Activated B cell treated with CpG ODN at 0.5 μM for 24 hours (primary cell): ENCODE measurements at regions not wholly inside any gene's neighbourhood (a gene's known extent, or its start where the extent isn't known, plus 50 kb on each side); places are given as distances from the start of the nearest gene placed in this dataset.
"Not testable (repeated sequence)": the region's sequence is repeated elsewhere in the genome, so short reads cannot be mapped to it uniquely, and the experiment has no call there.

Experiments used
- ATAC-seq: fragments of 200-7000 bp; cut with Tn5 transposase; one replicate; pipeline ENCODE4 v1.10.0; 2021; ENCODE audit warnings: low read depth, mild to moderate bottlenecking, moderate library complexity
- CTCF ChIA-PET: fragments of 350-600 bp; sonication (Branson Sonifier 250); formaldehyde crosslinking; loops from one replicate; lab custom pipeline; 2021; ENCODE audit warnings: antibody characterized with exemption; lab: Charles Lee
- POLR2A ChIA-PET: fragments of 350-600 bp; sonication (Branson Sonifier 250); formaldehyde crosslinking; loops from one replicate; lab custom pipeline; 2021; ENCODE audit warnings: antibody characterized with exemption; lab: Charles Lee
- DNase-seq: peaks from one replicate; pipeline ENCODE4 v3.0.0; 2022
- H3K27ac Mint-ChIP-seq: one replicate; pipeline ENCODE4 v1.8.0; 2020; ENCODE audit warnings: mixed read lengths
- H3K27me3 Mint-ChIP-seq: one replicate; pipeline ENCODE4 v1.8.0; 2021; ENCODE audit warnings: mixed read lengths
- H3K36me3 Mint-ChIP-seq: one replicate; pipeline ENCODE4 v1.8.0; 2021; ENCODE audit warnings: low read depth, mixed read lengths
- H3K4me1 Mint-ChIP-seq: one replicate; pipeline ENCODE4 v1.8.0; 2021; ENCODE audit warnings: mixed read lengths
- H3K4me3 Mint-ChIP-seq: one replicate; pipeline ENCODE4 v1.8.0; 2020; ENCODE audit warnings: mild to moderate bottlenecking, mixed read lengths
- H3K9me3 Mint-ChIP-seq: one replicate; pipeline ENCODE4 v1.8.0; 2020; ENCODE audit warnings: mixed read lengths
- intact Hi-C: fragments of 100-400 bp; cut with micrococcal nuclease; formaldehyde crosslinking; loops from one replicate; pipeline ENCODE4 v1.15.1; 2024
- TF ChIP-seq, protein P1 (sequence below): fragments of 200-600 bp; IDR thresholded peaks from one replicate; pipeline ENCODE4 v1.8.0; 2022; ENCODE audit warnings: antibody characterized with exemption, mild to moderate bottlenecking

DNA sequence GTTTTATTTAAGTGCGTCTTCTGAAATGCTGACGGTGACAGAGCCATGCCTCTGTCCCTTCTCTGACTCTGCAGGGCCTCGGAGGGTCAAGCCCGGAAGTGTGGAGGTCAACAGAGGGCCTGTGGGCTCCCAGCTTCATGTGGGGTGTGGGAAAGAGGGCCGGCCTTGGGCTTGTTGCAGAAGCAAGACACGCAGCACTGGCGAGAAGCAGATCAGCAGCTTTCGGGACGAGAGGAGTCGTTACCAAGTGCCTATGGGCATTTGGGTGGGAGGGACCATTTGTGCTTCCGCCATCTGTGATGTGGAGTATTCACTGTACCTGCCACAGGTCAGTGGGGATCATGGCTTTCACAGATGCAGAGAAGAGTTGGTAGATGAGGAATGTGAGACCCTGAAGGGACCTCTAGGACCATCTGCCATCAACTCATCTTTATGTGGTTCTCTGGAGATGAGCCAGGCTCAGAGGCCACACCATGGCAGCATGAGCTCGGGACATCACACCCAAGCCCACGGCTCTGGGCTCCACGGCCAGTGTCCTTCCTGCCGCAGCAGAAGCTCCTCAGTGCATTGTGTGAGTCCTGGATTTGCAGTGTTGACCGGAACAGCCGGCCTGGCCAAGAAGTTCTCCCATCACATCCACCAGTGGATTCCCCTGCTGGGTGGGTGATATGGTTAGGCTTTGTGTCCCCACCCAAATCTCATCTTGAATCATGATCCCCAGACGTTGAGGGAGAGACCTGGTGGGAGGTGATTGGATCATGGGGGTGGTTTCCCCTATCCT is 590.7 kb downstream of the TBC1D22A start:
- ATAC-seq, result no peak
- TF ChIP-seq, protein P1, sequence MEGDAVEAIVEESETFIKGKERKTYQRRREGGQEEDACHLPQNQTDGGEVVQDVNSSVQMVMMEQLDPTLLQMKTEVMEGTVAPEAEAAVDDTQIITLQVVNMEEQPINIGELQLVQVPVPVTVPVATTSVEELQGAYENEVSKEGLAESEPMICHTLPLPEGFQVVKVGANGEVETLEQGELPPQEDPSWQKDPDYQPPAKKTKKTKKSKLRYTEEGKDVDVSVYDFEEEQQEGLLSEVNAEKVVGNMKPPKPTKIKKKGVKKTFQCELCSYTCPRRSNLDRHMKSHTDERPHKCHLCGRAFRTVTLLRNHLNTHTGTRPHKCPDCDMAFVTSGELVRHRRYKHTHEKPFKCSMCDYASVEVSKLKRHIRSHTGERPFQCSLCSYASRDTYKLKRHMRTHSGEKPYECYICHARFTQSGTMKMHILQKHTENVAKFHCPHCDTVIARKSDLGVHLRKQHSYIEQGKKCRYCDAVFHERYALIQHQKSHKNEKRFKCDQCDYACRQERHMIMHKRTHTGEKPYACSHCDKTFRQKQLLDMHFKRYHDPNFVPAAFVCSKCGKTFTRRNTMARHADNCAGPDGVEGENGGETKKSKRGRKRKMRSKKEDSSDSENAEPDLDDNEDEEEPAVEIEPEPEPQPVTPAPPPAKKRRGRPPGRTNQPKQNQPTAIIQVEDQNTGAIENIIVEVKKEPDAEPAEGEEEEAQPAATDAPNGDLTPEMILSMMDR, result no peak
- H3K27ac Mint-ChIP-seq, result no peak overlapping the region
- no peaks in the 10 kb centered on the region for H3K4me1 Mint-ChIP-seq
- no peak overlapping the region for H3K4me3 Mint-ChIP-seq
- no peak for DNase-seq
- peaks cover 4% of the 10 kb centered on the region for H3K27me3 Mint-ChIP-seq
- H3K9me3 Mint-ChIP-seq, result no peaks in the 10 kb centered on the region
- no peaks in the 10 kb centered on the region for H3K36me3 Mint-ChIP-seq
- CTCF ChIA-PET, result no interaction called here
- intact Hi-C loops, result no loop called here
- POLR2A ChIA-PET, result no interaction called here

DNA sequence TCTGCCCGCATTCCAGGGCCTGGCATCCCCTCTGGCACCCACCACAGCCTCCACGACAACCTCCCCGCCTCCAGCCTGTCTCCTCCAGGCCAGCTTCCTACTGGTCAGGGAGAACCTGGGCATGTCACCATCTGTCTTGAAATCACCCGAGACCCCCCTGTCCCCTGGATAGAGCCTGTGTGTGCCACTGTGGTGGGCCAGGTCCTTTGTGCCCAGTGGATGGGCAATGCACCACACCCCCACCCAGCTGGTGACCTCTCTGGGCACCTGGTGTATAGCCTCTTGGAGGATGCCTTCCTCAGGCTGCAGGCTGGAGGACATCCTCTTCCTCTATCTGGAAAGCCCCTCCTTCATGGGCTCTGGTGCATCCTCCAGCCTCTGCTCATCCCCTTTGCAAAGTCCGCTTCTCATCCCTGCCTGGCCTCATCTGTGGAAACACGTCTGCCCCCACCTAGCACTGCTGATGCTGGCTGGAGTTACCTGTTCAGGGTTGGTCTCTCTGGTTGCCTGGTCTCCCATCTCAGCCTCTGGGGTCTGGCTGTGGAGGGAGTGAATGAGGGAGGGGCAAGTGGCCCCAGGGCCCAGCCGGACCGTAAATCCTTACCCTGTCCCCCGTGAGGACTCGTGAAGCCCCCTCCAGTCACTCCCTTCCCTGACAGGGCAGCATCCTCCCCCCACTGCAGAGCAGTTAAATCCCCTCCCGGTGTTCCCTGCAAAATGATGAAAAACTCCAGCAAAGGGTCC is 589.6 kb downstream of the TBC1D22A start:
- intact Hi-C loops, result no loop called here
- DNase-seq (no peak), ATAC-seq (no peak)
- H3K36me3 Mint-ChIP-seq, result no peaks in the 10 kb centered on the region
- H3K9me3 Mint-ChIP-seq, result no peaks in the 10 kb centered on the region
- peaks cover 4% of the 10 kb centered on the region for H3K27me3 Mint-ChIP-seq
- no peak overlapping the region for H3K27ac Mint-ChIP-seq
- H3K4me1 Mint-ChIP-seq, result no peaks in the 10 kb centered on the region
- H3K4me3 Mint-ChIP-seq, result no peak overlapping the region
- ChIA-PET POLR2A (no interaction called here), CTCF (no interaction called here)
- TF ChIP-seq, protein P1, result no peak

DNA sequence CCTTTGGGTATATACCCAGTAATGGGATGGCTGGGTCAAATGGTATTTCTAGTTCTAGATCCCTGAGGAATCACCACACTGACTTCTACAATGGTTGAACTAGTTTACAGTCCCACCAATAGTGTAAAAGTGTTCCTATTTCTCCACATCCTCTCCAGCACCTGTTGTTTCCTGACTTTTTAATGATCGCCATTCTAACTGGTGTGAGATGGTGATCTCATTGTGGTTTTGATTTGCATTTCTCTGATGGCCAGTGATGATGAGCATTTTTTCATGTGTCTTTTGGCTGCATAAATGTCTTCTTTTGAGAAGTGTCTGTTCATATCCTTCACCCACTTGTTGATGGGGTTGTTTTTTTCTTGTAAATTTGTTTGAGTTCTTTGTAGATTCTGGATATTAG is 583.8 kb downstream of the TBC1D22A start:
- DNase-seq, H3K27ac Mint-ChIP-seq, POLR2A ChIA-PET, H3K36me3 Mint-ChIP-seq, ATAC-seq, CTCF ChIA-PET, H3K9me3 Mint-ChIP-seq, H3K27me3 Mint-ChIP-seq, intact Hi-C loops, H3K4me1 Mint-ChIP-seq, H3K4me3 Mint-ChIP-seq: not testable (repeated sequence)

DNA sequence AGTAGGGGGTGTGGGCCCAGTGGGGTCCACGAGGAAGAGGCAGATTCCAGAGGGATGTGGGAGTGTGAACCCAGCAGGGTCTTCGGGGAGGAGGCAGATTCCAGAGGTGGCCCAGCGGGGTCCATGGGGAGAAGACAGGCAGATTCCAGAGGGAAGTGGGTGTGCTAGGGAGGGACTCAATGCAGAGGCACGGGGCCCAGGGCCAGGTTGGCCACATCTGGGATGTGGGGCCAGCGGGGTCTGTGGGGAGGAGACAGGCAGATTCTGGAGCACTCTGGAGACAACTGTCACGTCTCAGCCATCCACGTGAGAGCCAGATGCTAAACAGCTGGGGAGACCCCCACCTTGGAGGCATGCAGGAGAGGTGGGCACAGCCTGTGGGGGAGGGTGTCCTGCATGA is 582.6 kb downstream of the TBC1D22A start:
- Mint-ChIP-seq H3K27me3 (peaks cover 4% of the 10 kb centered on the region), H3K4me3 (no peak overlapping the region), H3K4me1 (no peaks in the 10 kb centered on the region), H3K36me3 (no peaks in the 10 kb centered on the region), H3K9me3 (no peaks in the 10 kb centered on the region), H3K27ac (no peak overlapping the region)
- CTCF ChIA-PET, result no interaction called here
- DNase-seq, result no peak
- TF ChIP-seq, protein P1, result no peak
- ATAC-seq, result no peak
- POLR2A ChIA-PET, result no interaction called here
- intact Hi-C loops, result no loop called here

DNA sequence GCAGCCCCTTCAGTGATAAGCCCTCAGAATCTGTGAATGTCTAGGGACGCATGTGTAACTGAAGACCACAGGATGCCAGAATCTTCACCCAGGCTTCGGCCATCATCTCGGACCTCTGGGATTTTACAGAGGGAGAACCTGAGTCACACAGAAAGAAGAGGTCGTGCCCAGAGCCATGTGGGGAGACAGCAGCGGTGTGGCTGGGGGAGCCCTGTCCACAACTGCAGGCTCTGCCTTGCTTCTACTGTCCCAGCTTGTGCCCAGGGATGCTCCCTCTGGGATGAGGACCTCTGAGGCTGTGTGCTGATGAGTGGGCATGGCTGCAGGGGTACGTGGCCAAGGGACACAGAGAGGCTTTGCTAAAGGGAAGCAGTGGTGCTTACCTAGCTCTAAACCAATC is 582.0 kb downstream of the TBC1D22A start:
- ChIA-PET CTCF (no interaction called here), POLR2A (no interaction called here)
- Mint-ChIP-seq H3K9me3 (no peaks in the 10 kb centered on the region), H3K27me3 (peaks cover 4% of the 10 kb centered on the region), H3K27ac (no peak overlapping the region), H3K36me3 (no peaks in the 10 kb centered on the region), H3K4me1 (no peaks in the 10 kb centered on the region), H3K4me3 (no peak overlapping the region)
- TF ChIP-seq, protein P1, result no peak
- ATAC-seq (no peak), DNase-seq (no peak)
- intact Hi-C loops, result no loop called here
